Vagina (tissue), 2 donors: ENCODE measurements at regions not wholly inside any gene's neighbourhood (a gene's known extent, or its start where the extent isn't known, plus 50 kb on each side); places are given as distances from the start of the nearest gene placed in this dataset.

Experiments
- DNase-seq, 2 donors: peaks; one replicate each; pipeline ENCODE4 v3.0.0-alpha.2; 2017; ENCODE audit errors: extremely low spot score in 2 of 2
- H3K27ac ChIP-seq: fragments of 200-600 bp; sonication (generic); one replicate; pipeline ENCODE4 v1.5.1; 2019
- H3K27me3 ChIP-seq: fragments of 200-600 bp; sonication (generic); one replicate; pipeline ENCODE4 v1.5.1; 2019
- H3K36me3 ChIP-seq, 2 donors: fragments of 200-600 bp; sonication (generic); one replicate each; pipeline ENCODE4 v1.5.1; 2017 to 2019
- H3K4me1 ChIP-seq: fragments of 200-600 bp; sonication (generic); one replicate; pipeline ENCODE4 v1.5.1; 2019
- H3K4me3 ChIP-seq, 2 donors: fragments of 200-600 bp; sonication (generic); 1 replicate in 1 of 2; 2 replicates in 1 of 2; pipeline ENCODE4 v1.5.1; 2016 to 2019
- H3K9me3 ChIP-seq: fragments of 200-600 bp; sonication (generic); one replicate; pipeline ENCODE4 v1.5.1; 2019
- POLR2A ChIP-seq, 2 donors: fragments of 450-650 bp; IDR thresholded peaks; one replicate each; pipeline ENCODE4 v1.6.1; 2017; ENCODE audit warnings: antibody characterized with exemption in 2 of 2, mild to moderate bottlenecking in 2 of 2, moderate library complexity in 2 of 2
- POLR2AphosphoS5 ChIP-seq, 2 donors: sonication (generic); formaldehyde crosslinking; IDR thresholded peaks; one replicate each; pipeline ENCODE4 v1.9.0; 2017; ENCODE audit warnings: antibody characterized with exemption in 2 of 2, mild to moderate bottlenecking in 2 of 2, low read depth in 1 of 2; ENCODE audit not compliant: insufficient read depth in 1 of 2
- intact Hi-C: fragments of 100-400 bp; cut with DNase I; formaldehyde crosslinking; loops from one replicate; pipeline ENCODE4 v1.15.1; 2023
- TF ChIP-seq, protein P1 (sequence below), 3 experiments: fragments of 450-650 bp in 2 of 3; fragments of 200-600 bp in 1 of 3; sonication (generic) in 1 of 3; IDR thresholded peaks; one replicate each; pipeline ENCODE4 v1.5.1; 2017 to 2019; ENCODE audit warnings: antibody characterized with exemption in 3 of 3, mild to moderate bottlenecking in 2 of 3, moderate library complexity in 2 of 3

GRCh38 chr2:65490222-65490621 lies 57.8 kb upstream of the SPRED2 start:
- TF ChIP-seq POLR2A (IDR thresholded peaks at IDR 0.05), result no peak
- TF ChIP-seq, protein P1, sequence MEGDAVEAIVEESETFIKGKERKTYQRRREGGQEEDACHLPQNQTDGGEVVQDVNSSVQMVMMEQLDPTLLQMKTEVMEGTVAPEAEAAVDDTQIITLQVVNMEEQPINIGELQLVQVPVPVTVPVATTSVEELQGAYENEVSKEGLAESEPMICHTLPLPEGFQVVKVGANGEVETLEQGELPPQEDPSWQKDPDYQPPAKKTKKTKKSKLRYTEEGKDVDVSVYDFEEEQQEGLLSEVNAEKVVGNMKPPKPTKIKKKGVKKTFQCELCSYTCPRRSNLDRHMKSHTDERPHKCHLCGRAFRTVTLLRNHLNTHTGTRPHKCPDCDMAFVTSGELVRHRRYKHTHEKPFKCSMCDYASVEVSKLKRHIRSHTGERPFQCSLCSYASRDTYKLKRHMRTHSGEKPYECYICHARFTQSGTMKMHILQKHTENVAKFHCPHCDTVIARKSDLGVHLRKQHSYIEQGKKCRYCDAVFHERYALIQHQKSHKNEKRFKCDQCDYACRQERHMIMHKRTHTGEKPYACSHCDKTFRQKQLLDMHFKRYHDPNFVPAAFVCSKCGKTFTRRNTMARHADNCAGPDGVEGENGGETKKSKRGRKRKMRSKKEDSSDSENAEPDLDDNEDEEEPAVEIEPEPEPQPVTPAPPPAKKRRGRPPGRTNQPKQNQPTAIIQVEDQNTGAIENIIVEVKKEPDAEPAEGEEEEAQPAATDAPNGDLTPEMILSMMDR (IDR thresholded peaks at IDR 0.05), result no peak
- no peak for TF ChIP-seq POLR2AphosphoS5 (IDR thresholded peaks at IDR 0.05; ENCODE audit: insufficient read depth in 1 of 2, low read depth in 1 of 2)
- Histone ChIP-seq H3K27ac (no peak overlapping the region), H3K36me3 (no peaks in the 10 kb centered on the region), H3K4me3 (no peak overlapping the region), H3K9me3 (no peaks in the 10 kb centered on the region), H3K4me1 (no peaks in the 10 kb centered on the region), H3K27me3 (no peaks in the 10 kb centered on the region)
- intact Hi-C loops, result no loop called here
- DNase-seq, result no peak

DNA sequence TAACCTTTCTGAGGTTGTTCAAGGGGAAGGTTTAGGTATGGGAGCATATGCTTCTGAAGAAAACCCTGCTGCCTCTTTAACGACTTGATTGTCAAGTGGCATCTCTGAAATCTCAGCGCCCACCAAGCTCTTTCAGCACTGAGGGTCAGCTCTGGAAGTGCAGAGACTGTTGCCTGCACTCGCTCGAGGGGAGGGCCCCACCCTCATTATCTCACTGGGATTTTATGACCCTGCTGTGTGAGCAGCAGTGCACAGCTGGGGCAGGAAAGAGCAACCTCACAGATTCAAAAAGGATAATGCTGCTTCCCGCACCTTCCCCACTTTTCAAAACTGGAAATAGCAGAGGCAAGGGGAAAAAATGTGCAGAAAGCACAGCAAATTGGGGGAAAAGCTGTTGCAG lies 56.9 kb upstream of the SPRED2 start:
- intact Hi-C loops, result no loop called here
- no peak for TF ChIP-seq POLR2AphosphoS5 (IDR thresholded peaks at IDR 0.05; ENCODE audit: insufficient read depth in 1 of 2, low read depth in 1 of 2)
- TF ChIP-seq, protein P1 (IDR thresholded peaks at IDR 0.05), result no peak
- DNase-seq, result no peak
- no peaks in the 10 kb centered on the region for H3K27me3 ChIP-seq
- H3K4me3 ChIP-seq, result no peak overlapping the region
- no peak overlapping the region for H3K27ac ChIP-seq
- no peaks in the 10 kb centered on the region for H3K9me3 ChIP-seq
- no peaks in the 10 kb centered on the region for H3K36me3 ChIP-seq
- no peaks in the 10 kb centered on the region for H3K4me1 ChIP-seq

- Histone ChIP-seq H3K9me3 (no peaks in the 10 kb centered on the region), H3K4me3 (no peak overlapping the region), H3K27ac (no peak overlapping the region), H3K36me3 (no peaks in the 10 kb centered on the region), H3K27me3 (no peaks in the 10 kb centered on the region), H3K4me1 (no peaks in the 10 kb centered on the region)
- intact Hi-C loops, result no loop called here
- DNase-seq, result no peak
- no peak for TF ChIP-seq POLR2A (IDR thresholded peaks at IDR 0.05)
- TF ChIP-seq POLR2AphosphoS5 (IDR thresholded peaks at IDR 0.05; ENCODE audit: insufficient read depth in 1 of 2, low read depth in 1 of 2), result no peak
- TF ChIP-seq, protein P1 (IDR thresholded peaks at IDR 0.05), result no peak
Measured at GRCh38 chr2:65488527-65488926, 56.1 kb upstream of the SPRED2 start.

GRCh38 chr2:65487404-65487803 lies 55.0 kb upstream of the SPRED2 start:
- DNase-seq, result no peak
- intact Hi-C loops, result no loop called here

DNA sequence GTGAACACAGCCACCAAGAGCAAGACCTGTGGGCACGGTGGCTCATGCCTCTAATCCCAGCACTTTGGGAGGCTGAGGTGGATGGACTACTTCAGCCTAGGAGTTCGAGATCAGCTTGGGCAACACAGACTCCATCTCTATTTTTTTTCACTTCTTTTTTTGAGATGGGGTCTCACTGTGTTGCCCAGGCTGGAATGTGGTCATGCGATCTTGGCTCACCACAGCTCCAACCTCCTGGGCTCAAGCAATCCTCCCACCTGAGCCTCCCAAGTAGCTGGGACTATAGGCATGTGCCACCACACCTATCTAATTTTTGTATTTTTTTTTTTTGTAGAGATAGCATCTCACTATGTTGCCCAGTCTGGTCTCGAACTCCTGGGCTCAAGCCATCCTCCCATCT lies 54.4 kb upstream of the SPRED2 start:
- intact Hi-C loops, result no loop called here
- no peaks in the 10 kb centered on the region for H3K4me1 ChIP-seq
- no peaks in the 10 kb centered on the region for H3K9me3 ChIP-seq
- no peak overlapping the region for H3K27ac ChIP-seq
- DNase-seq, result no peak
- H3K36me3 ChIP-seq, result no peaks in the 10 kb centered on the region
- no peak for TF ChIP-seq POLR2AphosphoS5 (IDR thresholded peaks at IDR 0.05; ENCODE audit: insufficient read depth in 1 of 2, low read depth in 1 of 2)
- TF ChIP-seq POLR2A (IDR thresholded peaks at IDR 0.05), result no peak
- TF ChIP-seq, protein P1 (IDR thresholded peaks at IDR 0.05), result no peak
- no peak overlapping the region for H3K4me3 ChIP-seq
- no peaks in the 10 kb centered on the region for H3K27me3 ChIP-seq

More at GRCh38 chr2:65487404-65487803, 55.0 kb upstream of the SPRED2 start:
- Histone ChIP-seq H3K4me1 (no peaks in the 10 kb centered on the region), H3K36me3 (no peaks in the 10 kb centered on the region), H3K27ac (no peak overlapping the region), H3K9me3 (no peaks in the 10 kb centered on the region), H3K4me3 (no peak overlapping the region), H3K27me3 (no peaks in the 10 kb centered on the region)
- TF ChIP-seq, protein P1 (IDR thresholded peaks at IDR 0.05), result no peak
- TF ChIP-seq POLR2AphosphoS5 (IDR thresholded peaks at IDR 0.05; ENCODE audit: insufficient read depth in 1 of 2, low read depth in 1 of 2), result no peak
- no peak for TF ChIP-seq POLR2A (IDR thresholded peaks at IDR 0.05)
